ENCODE measurements at regions not wholly inside any gene's neighbourhood (a gene's known extent, or its start where the extent isn't known, plus 50 kb on each side); places are given as distances from the start of the nearest gene placed in this dataset.

- no peaks in the 10 kb centered on the region for H3K27me3 Mint-ChIP-seq (ENCODE audit: low read depth)
- no peak overlapping the region for H3K27ac Mint-ChIP-seq (ENCODE audit: unreplicated experiment)
Measured at GRCh38 chr7:85456254-85456653, 269.4 kb upstream of the SEMA3D start.

GRCh38 chr7:85454904-85455303 is 268.0 kb upstream of the SEMA3D start:
- DNase-seq (ENCODE audit: low spot score), result no peak
- Mint-ChIP-seq H3K4me3 (ENCODE audit: unreplicated experiment) (no peak overlapping the region), H3K27me3 (ENCODE audit: low read depth) (no peaks in the 10 kb centered on the region), H3K27ac (ENCODE audit: unreplicated experiment) (no peak overlapping the region), H3K9me3 (ENCODE audit: low read depth) (no peaks in the 10 kb centered on the region), H3K4me1 (ENCODE audit: low read depth) (no peaks in the 10 kb centered on the region), H3K36me3 (ENCODE audit: low read depth) (no peaks in the 10 kb centered on the region)
- no peak for TF ChIP-seq CTCF (IDR thresholded peaks at IDR 0.05)

More at GRCh38 chr7:85456254-85456653, 269.4 kb upstream of the SEMA3D start:
- Mint-ChIP-seq H3K4me1 (ENCODE audit: low read depth) (no peaks in the 10 kb centered on the region), H3K9me3 (ENCODE audit: low read depth) (no peaks in the 10 kb centered on the region), H3K36me3 (ENCODE audit: low read depth) (no peaks in the 10 kb centered on the region), H3K4me3 (ENCODE audit: unreplicated experiment) (no peak overlapping the region)
- peak; percentile 36 for TF ChIP-seq CTCF (IDR thresholded peaks at IDR 0.05)
- no peak for DNase-seq (ENCODE audit: low spot score)

GRCh38 chr7:85452674-85453073 is 265.8 kb upstream of the SEMA3D start:
- no peak overlapping the region for H3K4me3 Mint-ChIP-seq (ENCODE audit: unreplicated experiment)
- H3K9me3 Mint-ChIP-seq (ENCODE audit: low read depth), result no peaks in the 10 kb centered on the region
- H3K27ac Mint-ChIP-seq (ENCODE audit: unreplicated experiment), result no peak overlapping the region
- H3K27me3 Mint-ChIP-seq (ENCODE audit: low read depth), result no peaks in the 10 kb centered on the region
- H3K36me3 Mint-ChIP-seq (ENCODE audit: low read depth), result no peaks in the 10 kb centered on the region
- DNase-seq (ENCODE audit: low spot score), result no peak
- H3K4me1 Mint-ChIP-seq (ENCODE audit: low read depth), result no peaks in the 10 kb centered on the region
- no peak for TF ChIP-seq CTCF (IDR thresholded peaks at IDR 0.05)

- DNase-seq (ENCODE audit: low spot score), result no peak
- Mint-ChIP-seq H3K36me3 (ENCODE audit: low read depth) (no peaks in the 10 kb centered on the region), H3K27me3 (ENCODE audit: low read depth) (no peaks in the 10 kb centered on the region), H3K27ac (ENCODE audit: unreplicated experiment) (no peak overlapping the region), H3K4me3 (ENCODE audit: unreplicated experiment) (no peak overlapping the region), H3K4me1 (ENCODE audit: low read depth) (no peaks in the 10 kb centered on the region), H3K9me3 (ENCODE audit: low read depth) (no peaks in the 10 kb centered on the region)
- no peak for TF ChIP-seq CTCF (IDR thresholded peaks at IDR 0.05)
Measured at GRCh38 chr7:85449478-85449877, 262.6 kb upstream of the SEMA3D start.

- Mint-ChIP-seq H3K27ac (ENCODE audit: unreplicated experiment) (no peak overlapping the region), H3K4me3 (ENCODE audit: unreplicated experiment) (no peak overlapping the region), H3K4me1 (ENCODE audit: low read depth) (no peaks in the 10 kb centered on the region), H3K36me3 (ENCODE audit: low read depth) (no peaks in the 10 kb centered on the region), H3K9me3 (ENCODE audit: low read depth) (no peaks in the 10 kb centered on the region), H3K27me3 (ENCODE audit: low read depth) (no peaks in the 10 kb centered on the region)
- DNase-seq (ENCODE audit: low spot score), result no peak
- TF ChIP-seq CTCF (IDR thresholded peaks at IDR 0.05), result no peak
Measured at GRCh38 chr7:85447004-85447403, 260.1 kb upstream of the SEMA3D start.
